Tibial nerve (tissue), 4 donors: ENCODE measurements at regions not wholly inside any gene's neighbourhood (a gene's known extent, or its start where the extent isn't known, plus 50 kb on each side); places are given as distances from the start of the nearest gene placed in this dataset.

Experiments
- DNase-seq, 2 donors: peaks; one replicate each; pipeline ENCODE4 v3.0.0-alpha.2; 2019; ENCODE audit warnings: low spot score in 2 of 2
- H3K27ac ChIP-seq, 4 donors: fragments of 200-600 bp; sonication (generic) in 3 of 4; one replicate each; pipeline ENCODE4 v1.5.1; 2017 to 2019; ENCODE audit warnings: mild to moderate bottlenecking in 1 of 4
- H3K27me3 ChIP-seq, 2 donors: fragments of 200-600 bp; sonication (generic) in 1 of 2; one replicate each; pipeline versions ENCODE4 v1.5.1 to v1.6.0; 2017 to 2019
- H3K36me3 ChIP-seq, 3 donors: fragments of 200-600 bp; sonication (generic); one replicate each; pipeline ENCODE4 v1.5.1; 2018 to 2019
- H3K4me1 ChIP-seq, 4 donors: fragments of 200-600 bp; sonication (generic) in 3 of 4; one replicate each; pipeline ENCODE4 v1.5.1; 2017 to 2019
- H3K4me3 ChIP-seq, 4 donors: fragments of 200-600 bp; sonication (generic) in 3 of 4; one replicate each; pipeline ENCODE4 v1.5.1; 2017 to 2019; ENCODE audit warnings: mild to moderate bottlenecking in 1 of 4, moderate library complexity in 1 of 4
- H3K9me3 ChIP-seq, 4 donors: fragments of 200-600 bp; sonication (generic) in 3 of 4; one replicate each; pipeline ENCODE4 v1.5.1; 2017 to 2019
- EP300 ChIP-seq, 2 donors: sonication (generic); formaldehyde crosslinking; IDR thresholded peaks; one replicate each; pipeline ENCODE4 v1.6.1; 2017; ENCODE audit warnings: antibody characterized with exemption in 2 of 2, mild to moderate bottlenecking in 1 of 2
- POLR2A ChIP-seq, 2 donors: fragments of 450-650 bp; IDR thresholded peaks; one replicate each; pipeline ENCODE4 v1.6.1; 2017; ENCODE audit warnings: antibody characterized with exemption in 2 of 2, mild to moderate bottlenecking in 2 of 2, moderate library complexity in 2 of 2
- WGBS, 2 donors: methylation state at CpG; one replicate each; pipeline ENCODE4 v1.1.5; 2018; 5-methylcytosine and 5-hydroxymethylcytosine counted together
- TF ChIP-seq, protein P1 (sequence below), 5 experiments: fragments of 200-600 bp in 3 of 5; fragments of 450-650 bp in 2 of 5; sonication (generic) in 3 of 5; IDR thresholded peaks; one replicate each; pipeline ENCODE4 v1.5.1; 2016 to 2019; ENCODE audit warnings: antibody characterized with exemption in 5 of 5, mild to moderate bottlenecking in 3 of 5, moderate library complexity in 2 of 5

GRCh38 chr3:17945799-17946399, 203.5 kb upstream of the TBC1D5 start:
- Histone ChIP-seq H3K27me3 (no peaks in the 10 kb centered on the region), H3K4me1 (no peaks in the 10 kb centered on the region), H3K4me3 (no peak overlapping the region), H3K9me3 (no peaks in the 10 kb centered on the region), H3K27ac (no peak overlapping the region), H3K36me3 (no peaks in the 10 kb centered on the region)
- WGBS, 2 donors: 63 to 72% methylated on average over 6 of the region's 6 CpGs
- DNase-seq: no peak
- TF ChIP-seq EP300 (IDR thresholded peaks at IDR 0.05) (no peak), POLR2A (IDR thresholded peaks at IDR 0.05) (no peak)
- TF ChIP-seq, protein P1, sequence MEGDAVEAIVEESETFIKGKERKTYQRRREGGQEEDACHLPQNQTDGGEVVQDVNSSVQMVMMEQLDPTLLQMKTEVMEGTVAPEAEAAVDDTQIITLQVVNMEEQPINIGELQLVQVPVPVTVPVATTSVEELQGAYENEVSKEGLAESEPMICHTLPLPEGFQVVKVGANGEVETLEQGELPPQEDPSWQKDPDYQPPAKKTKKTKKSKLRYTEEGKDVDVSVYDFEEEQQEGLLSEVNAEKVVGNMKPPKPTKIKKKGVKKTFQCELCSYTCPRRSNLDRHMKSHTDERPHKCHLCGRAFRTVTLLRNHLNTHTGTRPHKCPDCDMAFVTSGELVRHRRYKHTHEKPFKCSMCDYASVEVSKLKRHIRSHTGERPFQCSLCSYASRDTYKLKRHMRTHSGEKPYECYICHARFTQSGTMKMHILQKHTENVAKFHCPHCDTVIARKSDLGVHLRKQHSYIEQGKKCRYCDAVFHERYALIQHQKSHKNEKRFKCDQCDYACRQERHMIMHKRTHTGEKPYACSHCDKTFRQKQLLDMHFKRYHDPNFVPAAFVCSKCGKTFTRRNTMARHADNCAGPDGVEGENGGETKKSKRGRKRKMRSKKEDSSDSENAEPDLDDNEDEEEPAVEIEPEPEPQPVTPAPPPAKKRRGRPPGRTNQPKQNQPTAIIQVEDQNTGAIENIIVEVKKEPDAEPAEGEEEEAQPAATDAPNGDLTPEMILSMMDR (IDR thresholded peaks at IDR 0.05): no peak

- Histone ChIP-seq H3K9me3 (no peaks in the 10 kb centered on the region), H3K4me3 (no peak overlapping the region), H3K36me3 (no peaks in the 10 kb centered on the region), H3K27me3 (no peaks in the 10 kb centered on the region), H3K27ac (no peak overlapping the region), H3K4me1 (no peaks in the 10 kb centered on the region)
- DNase-seq: no peak
- TF ChIP-seq POLR2A (IDR thresholded peaks at IDR 0.05) (no peak), EP300 (IDR thresholded peaks at IDR 0.05) (no peak)
- TF ChIP-seq, protein P1 (IDR thresholded peaks at IDR 0.05): no peak
- 51 to 58% methylated on average over 2 of the region's 2 CpGs for WGBS, 2 donors
These were observed 202.8 kb upstream of the TBC1D5 start for GRCh38 chr3:17945018-17945798.

GRCh38 chr3:17942856-17943255, 200.4 kb upstream of the TBC1D5 start:
- H3K9me3 ChIP-seq: no peaks in the 10 kb centered on the region
- no peaks in the 10 kb centered on the region for H3K4me1 ChIP-seq
- DNase-seq: no peak
- TF ChIP-seq, protein P1 (IDR thresholded peaks at IDR 0.05): no peak
- TF ChIP-seq EP300 (IDR thresholded peaks at IDR 0.05) (no peak), POLR2A (IDR thresholded peaks at IDR 0.05) (no peak)
- H3K4me3 ChIP-seq: no peak overlapping the region
- no peaks in the 10 kb centered on the region for H3K36me3 ChIP-seq
- H3K27me3 ChIP-seq: no peaks in the 10 kb centered on the region
- WGBS, 2 donors: 73 to 81% methylated on average over 2 of the region's 2 CpGs
- H3K27ac ChIP-seq: no peak overlapping the region

- H3K27ac ChIP-seq: no peak overlapping the region
- H3K27me3 ChIP-seq: no peaks in the 10 kb centered on the region
- H3K36me3 ChIP-seq: no peaks in the 10 kb centered on the region
- H3K9me3 ChIP-seq: no peaks in the 10 kb centered on the region
- TF ChIP-seq, protein P1 (IDR thresholded peaks at IDR 0.05): no peak
- TF ChIP-seq EP300 (IDR thresholded peaks at IDR 0.05) (no peak), POLR2A (IDR thresholded peaks at IDR 0.05) (no peak)
- no peak overlapping the region for H3K4me3 ChIP-seq
- DNase-seq: no peak
- H3K4me1 ChIP-seq: no peaks in the 10 kb centered on the region
These were observed 199.3 kb upstream of the TBC1D5 start for GRCh38 chr3:17941766-17942165.

DNA sequence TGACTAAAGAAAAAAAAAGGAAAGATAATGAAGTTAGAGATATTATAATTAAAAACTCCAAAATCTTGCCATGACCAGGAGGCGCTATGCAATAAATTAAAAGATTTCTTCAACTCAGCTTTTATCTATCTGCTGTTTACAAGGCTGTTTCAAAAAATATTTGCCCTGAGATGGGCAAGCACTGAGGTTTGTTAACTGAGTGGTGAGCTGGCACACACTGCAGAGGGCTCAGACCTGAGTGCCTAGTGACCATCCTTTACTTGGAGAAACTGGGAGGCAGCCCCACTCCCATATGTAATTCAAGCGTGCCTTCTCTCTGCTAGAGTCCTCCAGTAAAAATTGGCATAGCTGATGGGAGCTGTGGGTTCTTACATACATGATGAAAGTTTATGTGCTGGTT, 198.7 kb upstream of the TBC1D5 start:
- TF ChIP-seq, protein P1 (IDR thresholded peaks at IDR 0.05): no peak
- TF ChIP-seq POLR2A (IDR thresholded peaks at IDR 0.05) (no peak), EP300 (IDR thresholded peaks at IDR 0.05) (no peak)
- Histone ChIP-seq H3K36me3 (no peaks in the 10 kb centered on the region), H3K4me1 (no peaks in the 10 kb centered on the region), H3K27me3 (no peaks in the 10 kb centered on the region), H3K9me3 (no peaks in the 10 kb centered on the region), H3K4me3 (no peak overlapping the region), H3K27ac (no peak overlapping the region)
- no peak for DNase-seq
- WGBS, 2 donors: 94 to 95% methylated on average over 2 of the region's 2 CpGs
